ENCODE measurements at regions not wholly inside any gene's neighbourhood (a gene's known extent, or its start where the extent isn't known, plus 50 kb on each side); places are given as distances from the start of the nearest gene placed in this dataset.

- no peak overlapping the region for H3K4me3 ChIP-seq (ENCODE audit: low read depth, low read length)
- DNase-seq (ENCODE audit: low read depth): no peak
Observed at GRCh38 chr5:124572971-124573370, 173.5 kb downstream of the ZNF608 start.

DNA sequence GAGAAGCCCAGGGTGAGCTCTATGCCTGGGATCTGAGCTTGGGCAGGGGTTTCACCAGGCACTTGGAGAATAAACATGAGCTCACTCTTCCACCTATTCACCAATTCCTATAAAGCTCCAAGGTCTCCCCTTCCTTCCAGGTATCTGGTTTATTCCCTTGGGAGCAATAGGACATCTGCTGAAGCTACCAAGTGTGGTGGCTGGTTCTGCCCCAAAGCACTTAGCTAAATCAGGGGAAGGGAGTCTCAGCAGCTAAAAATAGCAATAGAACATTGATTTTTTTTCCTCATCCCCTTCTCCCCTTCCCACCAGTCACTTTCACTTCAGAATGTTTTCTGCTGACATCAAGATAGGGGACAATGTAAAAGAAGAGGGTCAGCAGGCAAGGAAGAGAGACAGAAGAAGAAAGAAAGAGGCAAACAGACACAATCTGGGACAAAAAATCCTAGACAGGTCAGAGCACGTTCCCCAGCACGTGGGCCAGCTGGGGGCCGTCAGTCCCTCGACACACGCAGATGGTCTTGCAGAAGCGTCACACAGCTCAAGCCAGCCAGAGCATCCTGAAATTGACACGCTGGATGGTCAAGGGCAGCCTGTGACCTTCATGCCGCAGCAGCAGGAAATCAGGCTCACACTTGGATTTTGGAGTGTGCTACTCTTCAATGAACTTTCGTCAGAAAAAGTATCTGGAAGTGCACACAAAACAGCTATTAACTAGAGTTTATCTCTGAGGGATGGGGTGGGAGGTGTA, 176.0 kb downstream of the ZNF608 start:
- DNase-seq (ENCODE audit: low read depth): no peak

DNA sequence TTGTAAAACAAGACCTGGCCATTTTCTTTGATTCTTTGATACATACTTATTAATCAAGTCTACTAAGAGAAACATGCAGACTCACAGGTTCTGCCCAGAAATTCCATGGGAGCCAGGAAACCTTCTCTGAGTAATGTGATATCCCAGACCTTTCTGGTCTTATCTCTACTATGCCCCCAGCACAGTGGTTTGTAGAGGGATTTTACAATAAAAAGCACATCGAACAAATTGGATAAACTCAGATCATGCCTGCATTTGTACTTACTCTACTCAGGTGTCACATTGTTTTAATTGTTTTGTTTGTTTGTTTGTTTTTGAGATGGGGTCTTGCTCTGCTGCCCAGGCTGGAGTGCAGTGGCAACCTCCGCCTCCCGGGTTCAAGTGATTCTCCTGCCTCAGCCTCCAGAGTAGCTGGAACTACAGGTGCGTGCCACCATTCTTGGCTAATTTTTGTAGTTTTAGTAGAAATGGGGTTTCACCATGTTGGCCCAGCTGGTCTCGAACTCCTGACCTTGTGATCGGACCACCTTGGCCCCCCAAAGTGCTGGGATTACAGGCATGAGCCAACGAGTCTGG, 179.5 kb downstream of the ZNF608 start:
- H3K4me3 ChIP-seq (ENCODE audit: low read depth, low read length): no peak overlapping the region
- DNase-seq (ENCODE audit: low read depth): no peak

More for the DNA sequence above, 176.0 kb downstream of the ZNF608 start:
- no peak overlapping the region for H3K4me3 ChIP-seq (ENCODE audit: low read depth, low read length)

- no peak overlapping the region for H3K4me3 ChIP-seq (ENCODE audit: low read depth, low read length)
- no peak for DNase-seq (ENCODE audit: low read depth)
Observed at GRCh38 chr5:124561451-124561850, 185.0 kb downstream of the ZNF608 start.

DNA sequence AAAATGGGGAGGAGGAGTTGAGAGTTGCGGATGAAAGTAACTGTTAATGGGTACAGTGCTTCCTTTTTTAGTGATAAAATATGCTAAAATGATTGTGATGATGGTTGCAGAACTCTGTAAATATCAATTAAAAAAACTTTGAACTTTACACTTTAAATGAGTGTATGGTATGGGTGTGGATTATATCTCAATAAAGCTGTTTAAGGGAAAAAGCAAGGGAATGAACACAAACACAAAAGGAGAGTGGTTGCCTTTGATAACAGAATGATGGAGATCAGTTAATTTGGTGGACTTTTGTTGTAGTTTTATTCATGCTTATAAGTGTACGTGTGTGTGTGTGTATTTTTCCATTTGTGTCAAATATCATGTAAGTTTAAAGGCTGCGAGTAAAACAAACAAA, 186.1 kb downstream of the ZNF608 start:
- DNase-seq (ENCODE audit: low read depth): no peak
- H3K4me3 ChIP-seq (ENCODE audit: low read depth, low read length): no peak overlapping the region

GRCh38 chr5:124557761-124558160, 188.7 kb downstream of the ZNF608 start:
- DNase-seq (ENCODE audit: low read depth): no peak

GRCh38 chr5:124554746-124555578, 191.5 kb downstream of the ZNF608 start:
- no peak for DNase-seq (ENCODE audit: low read depth)
- no peak overlapping the region for H3K4me3 ChIP-seq (ENCODE audit: low read depth, low read length)

More at GRCh38 chr5:124557761-124558160, 188.7 kb downstream of the ZNF608 start:
- H3K4me3 ChIP-seq (ENCODE audit: low read depth, low read length): no peak overlapping the region

- H3K4me3 ChIP-seq (ENCODE audit: low read depth, low read length): no peak overlapping the region
- DNase-seq (ENCODE audit: low read depth): no peak
Observed at GRCh38 chr5:124553911-124554310, 192.5 kb downstream of the ZNF608 start.

- DNase-seq (ENCODE audit: low read depth): no peak
- H3K4me3 ChIP-seq (ENCODE audit: low read depth, low read length): no peak overlapping the region
Observed at GRCh38 chr5:124552526-124552925, 193.9 kb downstream of the ZNF608 start.

GRCh38 chr5:124551939-124552279, 194.5 kb downstream of the ZNF608 start:
- DNase-seq (ENCODE audit: low read depth): no peak
- H3K4me3 ChIP-seq (ENCODE audit: low read depth, low read length): no peak overlapping the region

GRCh38 chr5:124550731-124551130, 195.7 kb downstream of the ZNF608 start:
- DNase-seq (ENCODE audit: low read depth): no peak
- no peak overlapping the region for H3K4me3 ChIP-seq (ENCODE audit: low read depth, low read length)

DNA sequence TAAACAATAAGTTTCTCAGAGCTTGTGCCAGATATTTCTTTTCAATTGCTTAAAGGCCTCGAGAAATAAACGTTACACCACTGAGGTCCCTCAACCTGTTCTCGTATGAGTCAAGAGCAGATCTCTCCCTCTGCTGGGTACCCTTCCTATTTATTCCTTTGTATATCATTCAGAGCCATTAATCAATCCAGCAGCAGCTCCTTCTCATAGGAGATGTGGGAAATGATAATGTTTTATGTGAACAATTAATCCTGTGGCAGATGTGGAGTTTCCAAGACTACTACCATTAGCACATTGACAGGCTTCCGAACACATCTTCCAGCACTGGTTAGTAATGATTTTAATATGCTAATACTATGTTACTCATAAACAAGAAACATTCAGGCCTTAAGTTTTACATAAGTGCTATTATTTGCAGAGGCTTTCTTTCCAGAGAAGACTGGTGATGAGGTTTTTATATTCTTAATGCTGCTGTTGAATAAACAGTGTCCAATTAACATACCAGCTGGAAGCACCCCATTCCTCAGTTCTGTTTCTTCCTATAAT, 196.5 kb downstream of the ZNF608 start:
- DNase-seq (ENCODE audit: low read depth): no peak
- H3K4me3 ChIP-seq (ENCODE audit: low read depth, low read length): no peak overlapping the region

- no peak for DNase-seq (ENCODE audit: low read depth)
- H3K4me3 ChIP-seq (ENCODE audit: low read depth, low read length): no peak overlapping the region
Observed at GRCh38 chr5:124546643-124547042, 199.8 kb downstream of the ZNF608 start.

GRCh38 chr5:124544366-124545055, 201.9 kb downstream of the ZNF608 start:
- DNase-seq (ENCODE audit: low read depth): no peak
- H3K4me3 ChIP-seq (ENCODE audit: low read depth, low read length): no peak overlapping the region

DNA sequence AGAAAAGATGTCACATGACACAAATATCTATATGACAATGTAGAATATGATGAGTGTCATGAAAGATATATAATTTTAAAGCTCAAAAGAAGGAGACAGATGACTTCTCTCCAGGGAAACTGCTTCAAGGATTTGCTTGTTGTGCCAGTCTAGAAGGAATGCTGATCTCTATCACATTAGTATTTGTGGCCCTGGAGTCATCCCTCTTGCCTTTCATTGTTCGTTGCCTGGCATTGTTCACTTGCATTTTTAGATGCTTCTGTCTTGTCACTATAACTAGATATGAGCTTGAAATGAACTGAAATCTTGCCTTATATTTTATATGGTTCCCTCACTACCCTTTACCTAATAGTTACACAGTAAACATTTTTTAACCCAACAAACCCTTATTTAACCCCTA, 207.5 kb downstream of the ZNF608 start:
- DNase-seq (ENCODE audit: low read depth): no peak
- no peak overlapping the region for H3K4me3 ChIP-seq (ENCODE audit: low read depth, low read length)

- DNase-seq (ENCODE audit: low read depth): no peak
- no peak overlapping the region for H3K4me3 ChIP-seq (ENCODE audit: low read depth, low read length)
Observed at GRCh38 chr5:124538191-124538590, 208.2 kb downstream of the ZNF608 start.

- H3K4me3 ChIP-seq (ENCODE audit: low read depth, low read length): no peak overlapping the region
- no peak for DNase-seq (ENCODE audit: low read depth)
Observed at GRCh38 chr5:124537522-124537921, 208.9 kb downstream of the ZNF608 start.

GRCh38 chr5:124537107-124537506, 209.3 kb downstream of the ZNF608 start:
- no peak for DNase-seq (ENCODE audit: low read depth)
- H3K4me3 ChIP-seq (ENCODE audit: low read depth, low read length): no peak overlapping the region

DNA sequence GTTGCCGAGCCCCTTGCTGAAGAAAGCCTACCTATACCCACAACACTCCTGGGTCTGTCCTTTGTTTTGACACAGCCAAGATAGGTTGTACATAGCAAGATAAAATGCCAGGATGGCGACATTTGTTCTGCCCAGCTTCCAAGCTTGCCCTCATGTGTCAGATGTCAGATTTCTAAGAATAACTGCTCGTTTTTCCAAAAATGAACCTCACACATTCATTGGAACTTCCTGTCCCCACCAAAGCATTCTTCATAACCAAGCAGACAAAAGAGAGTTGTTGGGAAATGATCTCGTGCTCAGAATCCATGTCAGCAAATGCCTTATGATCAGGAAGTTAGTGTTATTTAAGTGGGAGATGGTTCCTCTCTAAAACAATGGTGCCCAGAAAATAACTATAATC, 210.1 kb downstream of the ZNF608 start:
- H3K4me3 ChIP-seq (ENCODE audit: low read depth, low read length): no peak overlapping the region
- no peak for DNase-seq (ENCODE audit: low read depth)

DNA sequence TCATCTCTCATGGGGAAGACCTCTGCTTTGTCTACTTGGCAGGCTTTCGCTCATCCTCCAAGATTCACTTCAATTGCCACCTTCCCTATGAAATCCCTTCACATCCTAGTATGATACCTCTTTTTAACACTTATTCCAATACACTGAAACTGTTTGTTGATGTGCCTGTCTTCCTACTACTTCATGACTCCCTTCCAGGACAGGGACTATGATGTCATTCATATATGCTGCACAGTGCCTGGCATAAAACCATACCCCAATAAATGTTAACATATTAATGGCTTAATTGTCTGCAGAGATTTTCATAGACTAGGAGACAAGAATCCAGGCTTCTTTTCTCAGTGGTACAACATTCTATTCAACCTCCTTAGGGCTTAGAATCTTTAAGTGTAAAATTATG, 215.5 kb downstream of the ZNF608 start:
- DNase-seq (ENCODE audit: low read depth): no peak
- H3K4me3 ChIP-seq (ENCODE audit: low read depth, low read length): no peak overlapping the region
